OCI-LY3 (cell line): ENCODE measurements at regions not wholly inside any gene's neighbourhood (a gene's known extent, or its start where the extent isn't known, plus 50 kb on each side); places are given as distances from the start of the nearest gene placed in this dataset.

Source experiments
- CTCF ChIP-seq: fragments of 200-600, 300-600 bp; sonication (generic); IDR thresholded peaks from 2 replicates; pipeline ENCODE4 v1.5.1; 2014; ENCODE audit warnings: antibody characterized with exemption, low read length, low read depth
- EZH2phosphoT487 ChIP-seq: fragments of 200-600 bp; shearing (Covaris generic); IDR thresholded peaks from 2 replicates; pipeline ENCODE4 v1.6.1; 2018; ENCODE audit warnings: antibody characterized with exemption, mixed run types, low read depth

- TF ChIP-seq CTCF (no peak), EZH2phosphoT487 (no peak)
Observed at GRCh38 chr17:34851961-34852540, 109.2 kb downstream of the CCT6B start.
